ENCODE measurements at regions not wholly inside any gene's neighbourhood (a gene's known extent, or its start where the extent isn't known, plus 50 kb on each side); places are given as distances from the start of the nearest gene placed in this dataset.
"Not testable (repeated sequence)": the region's sequence is repeated elsewhere in the genome, so short reads cannot be mapped to it uniquely, and the experiment has no call there.

GRCh38 chr1:118461154-118461553, 276.1 kb upstream of the SPAG17 start:
- DNase-seq (ENCODE audit: low spot score): no peak
- no peak for FAIRE-seq

GRCh38 chr1:118459871-118460270, 274.8 kb upstream of the SPAG17 start:
- DNase-seq (ENCODE audit: low spot score) (no peak), FAIRE-seq (no peak)

DNA sequence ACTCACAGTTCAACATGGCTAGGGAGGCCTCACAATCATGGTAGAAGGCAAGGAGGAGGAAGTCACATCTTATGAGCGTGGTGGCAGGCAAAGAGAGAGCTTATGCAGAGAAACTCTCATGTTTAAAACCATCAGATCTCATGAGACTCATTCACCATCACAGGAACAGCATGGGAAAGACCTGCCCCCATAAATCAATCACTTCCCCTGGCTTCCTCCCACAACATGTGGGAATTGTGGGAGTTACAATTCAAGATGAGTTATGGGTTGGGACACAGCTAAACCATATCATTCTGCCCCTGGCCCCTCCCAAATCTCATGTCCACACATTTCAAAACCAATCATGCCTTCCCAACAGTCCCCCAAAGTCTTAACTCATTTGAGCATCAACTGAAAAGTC, 268.8 kb upstream of the SPAG17 start:
- not testable (repeated sequence) for FAIRE-seq; DNase-seq (ENCODE audit: low spot score)

DNA sequence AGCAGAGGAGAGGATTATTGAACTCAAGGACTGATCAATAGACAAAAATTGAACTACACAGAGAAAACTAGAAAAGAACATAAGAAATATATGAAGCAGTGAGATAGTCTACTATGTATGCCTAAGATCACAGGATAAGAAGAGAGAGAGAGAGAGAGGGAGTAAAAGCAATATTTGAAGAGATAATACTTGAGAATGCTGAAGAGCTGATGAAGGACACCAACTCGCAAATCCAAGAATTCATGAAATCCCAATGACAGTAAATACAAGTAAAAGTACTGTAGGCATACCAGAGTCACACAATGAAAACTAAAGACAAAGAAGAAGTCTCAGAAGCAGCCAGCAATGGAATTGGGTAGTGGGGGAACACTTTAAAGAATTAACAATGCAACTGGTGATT, 260.1 kb upstream of the SPAG17 start:
- DNase-seq (ENCODE audit: low spot score) (no peak), FAIRE-seq (no peak)

- no peak for FAIRE-seq
- no peak for DNase-seq (ENCODE audit: low spot score)
Measured at GRCh38 chr1:118442214-118442613, 257.2 kb upstream of the SPAG17 start.

DNA sequence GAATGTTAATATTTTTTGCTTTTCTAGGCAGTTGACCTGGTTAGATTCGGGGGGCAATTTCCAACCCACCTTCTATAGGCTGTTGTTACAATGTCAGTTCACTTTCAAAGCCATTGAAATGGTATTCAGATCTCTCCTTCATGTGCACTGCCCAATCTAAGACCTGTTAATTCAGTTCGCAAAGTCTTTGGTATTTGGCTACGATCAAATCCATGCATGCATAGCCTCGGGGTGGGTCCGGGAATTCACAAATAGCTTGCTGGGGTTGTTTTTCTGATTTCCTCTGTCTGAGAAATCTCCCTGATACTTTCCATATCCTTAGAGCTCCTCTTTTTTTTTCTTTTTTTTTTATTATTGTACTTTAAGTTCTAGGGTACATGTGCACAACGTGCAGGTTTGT, 252.6 kb upstream of the SPAG17 start:
- DNase-seq (ENCODE audit: low spot score): no peak
- no peak for FAIRE-seq

DNA sequence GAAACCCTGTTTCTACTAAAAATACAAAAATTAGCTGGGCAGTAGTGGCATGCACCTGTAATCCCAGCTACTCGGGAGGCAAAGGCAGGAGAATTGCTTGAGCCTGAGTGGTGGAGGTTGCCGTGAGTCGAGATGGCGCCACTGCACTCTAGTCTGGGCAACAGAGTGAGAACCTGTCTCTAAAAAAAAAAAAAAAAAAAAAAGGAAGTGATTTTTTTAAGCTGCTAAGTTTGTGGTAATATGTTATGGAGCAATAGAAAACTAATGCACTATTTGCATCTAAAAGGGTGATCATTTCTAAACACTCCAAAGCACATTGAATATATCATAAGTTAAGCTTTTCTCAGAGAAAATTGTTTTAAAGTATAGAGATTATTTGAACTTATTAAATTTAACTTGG, 244.8 kb upstream of the SPAG17 start:
- DNase-seq (ENCODE audit: low spot score): no peak
- no peak for FAIRE-seq

- DNase-seq (ENCODE audit: low spot score): no peak
- no peak for FAIRE-seq
Measured at GRCh38 chr1:118421868-118422350, 236.9 kb upstream of the SPAG17 start.

- FAIRE-seq (peak; percentile 54), DNase-seq (ENCODE audit: low spot score) (no peak)
Measured at GRCh38 chr1:118404024-118404423, 219.0 kb upstream of the SPAG17 start.

DNA sequence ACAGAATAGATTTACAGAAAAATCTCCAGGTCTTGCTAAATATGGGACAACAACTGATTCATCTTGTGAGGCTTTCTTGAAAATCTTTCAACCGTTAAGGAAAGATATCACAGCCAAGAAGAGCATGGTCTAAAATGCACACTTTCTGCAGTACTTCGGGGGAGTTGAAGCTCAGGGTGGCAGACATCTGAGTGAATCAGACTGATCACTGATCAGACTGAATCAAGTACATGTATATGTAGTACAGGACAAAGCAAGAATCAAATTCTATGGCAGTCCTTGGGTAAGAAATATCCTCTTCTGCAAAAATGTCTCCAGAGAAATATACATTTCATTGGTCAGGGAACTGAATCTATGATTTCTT, 212.4 kb upstream of the SPAG17 start:
- no peak for DNase-seq (ENCODE audit: low spot score)
- FAIRE-seq: no peak

DNA sequence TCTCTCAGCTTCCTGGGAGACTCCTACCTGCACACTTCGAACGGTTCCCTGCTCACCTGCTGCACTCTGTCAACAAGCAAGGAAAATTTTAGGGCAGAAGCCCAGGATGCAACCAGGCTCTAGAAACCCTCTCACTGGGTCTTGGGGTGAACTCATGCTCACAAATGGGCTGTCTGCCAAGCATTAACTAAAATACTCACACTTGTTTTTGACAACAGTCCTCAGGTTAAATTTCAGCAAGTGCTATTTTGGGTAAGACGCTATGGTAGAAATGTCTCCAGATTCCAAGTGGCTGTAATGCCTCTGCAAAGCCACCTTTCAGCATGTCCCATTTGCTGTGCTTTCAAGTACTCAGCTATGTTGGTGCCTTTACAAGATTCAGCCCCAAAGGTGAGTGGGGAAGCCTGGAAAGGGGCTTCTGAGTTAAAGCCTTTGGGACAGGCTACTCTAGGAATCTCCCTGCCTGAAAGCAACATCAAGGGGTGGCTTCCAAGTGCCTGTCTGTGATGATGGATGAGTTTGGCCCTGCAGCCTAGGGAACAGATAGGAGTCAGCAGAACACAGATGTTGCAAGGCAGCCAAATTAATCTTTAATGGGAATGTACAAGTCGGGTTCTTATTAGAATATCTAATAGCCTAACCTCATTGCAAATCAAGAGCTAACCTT, 211.9 kb upstream of the SPAG17 start:
- DNase-seq (ENCODE audit: low spot score) (no peak), FAIRE-seq (no peak)

DNA sequence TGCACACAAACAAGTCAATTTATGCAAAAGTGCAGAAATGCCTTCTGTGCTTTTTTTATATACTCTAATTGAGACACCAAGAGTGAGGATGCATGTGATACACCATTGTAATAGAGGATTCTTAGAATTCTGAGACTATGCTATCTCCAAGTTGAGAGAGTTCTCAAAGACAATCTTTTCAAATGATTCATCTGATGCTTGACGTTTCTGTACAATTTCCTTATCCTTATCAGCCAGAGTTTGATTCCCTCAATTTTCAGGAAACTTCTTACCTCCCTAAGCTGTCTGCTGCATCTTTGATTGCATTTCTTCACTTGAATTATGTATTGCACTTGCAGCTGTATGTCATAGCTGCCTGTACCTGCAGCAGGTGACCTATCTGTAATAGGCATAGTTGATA, 211.3 kb upstream of the SPAG17 start:
- FAIRE-seq (no peak), DNase-seq (ENCODE audit: low spot score) (no peak)

GRCh38 chr1:118395430-118395991, 210.5 kb upstream of the SPAG17 start:
- DNase-seq (ENCODE audit: low spot score) (no peak), FAIRE-seq (no peak)

DNA sequence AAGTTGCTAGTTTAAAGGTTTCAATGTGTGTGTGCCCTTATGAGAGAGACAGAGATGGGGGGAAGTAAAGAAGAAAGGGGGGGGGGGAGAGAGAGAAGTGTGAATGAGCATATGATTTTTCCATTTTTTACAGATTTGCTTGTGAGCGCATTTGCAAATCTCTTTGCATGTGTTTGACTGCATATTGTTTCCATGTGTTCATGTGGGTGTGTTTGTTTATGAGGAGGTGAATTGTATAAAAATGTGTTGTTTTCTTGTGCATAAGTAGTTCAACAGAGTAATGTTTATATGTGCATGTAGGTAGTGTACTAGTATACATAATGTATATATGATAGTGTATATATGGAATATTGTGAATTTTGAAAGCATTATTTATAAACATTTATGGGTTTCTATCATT, 205.9 kb upstream of the SPAG17 start:
- FAIRE-seq (no peak), DNase-seq (ENCODE audit: low spot score) (no peak)

GRCh38 chr1:118388301-118388959, 203.4 kb upstream of the SPAG17 start:
- DNase-seq (ENCODE audit: low spot score) (no peak), FAIRE-seq (no peak)

GRCh38 chr1:118381197-118381869, 196.3 kb upstream of the SPAG17 start:
- FAIRE-seq (no peak), DNase-seq (ENCODE audit: low spot score) (no peak)

DNA sequence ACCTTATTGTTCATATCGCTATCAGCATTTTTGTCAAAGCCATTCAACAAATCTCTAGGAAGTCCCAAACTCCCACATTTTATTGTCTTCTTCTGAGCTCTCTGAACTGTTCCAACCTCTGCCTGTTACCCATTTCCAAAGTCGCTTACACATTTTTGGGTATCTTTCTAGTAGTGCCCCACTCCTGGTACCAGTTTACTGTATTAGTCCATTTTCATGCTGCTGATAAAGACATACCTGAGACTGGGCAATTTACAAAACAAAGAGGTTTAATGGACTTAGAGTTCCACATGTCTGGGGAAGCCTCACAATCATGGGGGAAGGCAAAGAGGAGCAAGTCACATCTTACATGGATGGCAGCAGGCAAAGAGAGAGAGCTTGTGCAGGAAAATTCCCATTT, 192.2 kb upstream of the SPAG17 start:
- FAIRE-seq; DNase-seq (ENCODE audit: low spot score): not testable (repeated sequence)

- no peak for FAIRE-seq
- no peak for DNase-seq (ENCODE audit: low spot score)
Measured at GRCh38 chr1:118371612-118372011, 186.6 kb upstream of the SPAG17 start.

DNA sequence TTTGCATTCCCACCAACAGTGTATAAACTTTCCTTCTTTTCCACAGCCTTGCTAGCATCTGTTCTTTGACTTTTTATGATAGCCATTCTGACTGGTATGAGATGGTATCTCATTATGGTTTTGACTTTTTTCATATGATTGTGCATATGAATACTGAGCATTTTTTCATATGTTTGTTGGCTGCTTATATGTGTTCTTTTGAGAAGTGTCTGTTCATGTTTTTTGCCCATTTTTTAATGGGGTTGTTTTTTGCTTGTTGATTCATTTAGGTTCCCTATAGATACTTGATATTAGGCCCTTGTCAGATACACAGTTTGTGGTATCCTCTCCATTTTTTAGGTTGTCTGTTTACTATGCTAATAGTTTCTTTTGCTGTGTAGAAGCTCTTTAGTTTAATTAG, 185.8 kb upstream of the SPAG17 start:
- FAIRE-seq: no peak
- no peak for DNase-seq (ENCODE audit: low spot score)

DNA sequence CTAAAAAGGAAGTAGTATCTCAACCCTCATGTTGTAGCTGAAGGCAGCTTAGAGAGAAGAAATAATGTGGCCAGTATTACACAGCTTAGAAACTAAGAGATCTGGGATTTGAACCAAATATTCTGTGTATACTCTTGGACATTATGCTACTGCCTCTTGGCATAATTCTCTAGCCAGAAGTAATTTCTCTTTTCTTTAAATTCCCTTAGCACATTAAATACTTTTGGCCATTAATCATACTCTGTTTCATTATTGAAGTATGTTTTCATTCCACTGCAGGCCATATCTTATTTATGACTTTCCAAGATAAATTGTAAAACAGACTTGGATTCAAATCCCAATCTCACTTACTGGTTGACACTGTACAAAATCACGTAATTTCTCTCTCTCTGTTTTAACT, 181.3 kb upstream of the SPAG17 start:
- DNase-seq (ENCODE audit: low spot score) (no peak), FAIRE-seq (no peak)

- no peak for DNase-seq (ENCODE audit: low spot score)
- FAIRE-seq: no peak
Measured at GRCh38 chr1:118364882-118365281, 179.9 kb upstream of the SPAG17 start.

GRCh38 chr1:118363396-118363795, 178.4 kb upstream of the SPAG17 start:
- FAIRE-seq (no peak), DNase-seq (ENCODE audit: low spot score) (no peak)

All from RCC 7860 (cell line).